SIG-M5 treated with dmso at 0.1 percent for 504 hours (cell line): ENCODE measurements at regions not wholly inside any gene's neighbourhood (a gene's known extent, or its start where the extent isn't known, plus 50 kb on each side); places are given as distances from the start of the nearest gene placed in this dataset.
"Not testable (repeated sequence)": the region's sequence is repeated elsewhere in the genome, so short reads cannot be mapped to it uniquely, and the experiment has no call there.

Source experiments
- DNase-seq: peaks from one replicate; lab custom pipeline; 2025; ENCODE audit not compliant: unreplicated experiment; lab: John Stamatoyannopoulos, UW

GRCh38 chr7:126178865-126179264 lies 1073.9 kb downstream of the GRM8 start:
- no peak for DNase-seq

GRCh38 chr7:126177782-126178181 lies 1075.0 kb downstream of the GRM8 start:
- DNase-seq: no peak

- DNase-seq: no peak
Measured at GRCh38 chr7:126166645-126167044, 1086.1 kb downstream of the GRM8 start.

- no peak for DNase-seq
Measured at GRCh38 chr7:126163647-126164046, 1089.1 kb downstream of the GRM8 start.

- no peak for DNase-seq
Measured at GRCh38 chr7:126157391-126157790, 1095.3 kb downstream of the GRM8 start.

- DNase-seq: no peak
Measured at GRCh38 chr7:126150278-126150958, 1102.3 kb downstream of the GRM8 start.

GRCh38 chr7:126140858-126141466 lies 1111.8 kb downstream of the GRM8 start:
- no peak for DNase-seq

- DNase-seq: no peak
Measured at GRCh38 chr7:126119981-126120380, 1132.8 kb downstream of the GRM8 start.

- no peak for DNase-seq
Measured at GRCh38 chr7:126103582-126103981, 1149.2 kb downstream of the GRM8 start.

- DNase-seq: no peak
Measured at GRCh38 chr7:126083014-126083413, 1153.4 kb upstream of the POT1 start.

GRCh38 chr7:126079581-126079980 lies 1150.0 kb upstream of the POT1 start:
- no peak for DNase-seq

GRCh38 chr7:126079151-126079550 lies 1149.5 kb upstream of the POT1 start:
- no peak for DNase-seq

- DNase-seq: no peak
Measured at GRCh38 chr7:126065766-126066165, 1136.1 kb upstream of the POT1 start.

- DNase-seq: no peak
Measured at GRCh38 chr7:126057979-126058378, 1128.4 kb upstream of the POT1 start.

- DNase-seq: not testable (repeated sequence)
Measured at GRCh38 chr7:126056613-126057012, 1127.0 kb upstream of the POT1 start.

- DNase-seq: no peak
Measured at GRCh38 chr7:126052229-126052628, 1122.6 kb upstream of the POT1 start.

- no peak for DNase-seq
Measured at GRCh38 chr7:126044662-126045061, 1115.0 kb upstream of the POT1 start.

GRCh38 chr7:126041472-126041871 lies 1111.8 kb upstream of the POT1 start:
- no peak for DNase-seq

GRCh38 chr7:126040114-126041045 lies 1110.8 kb upstream of the POT1 start:
- no peak for DNase-seq

- DNase-seq: no peak
Measured at GRCh38 chr7:126026421-126027088, 1096.9 kb upstream of the POT1 start.

- DNase-seq: no peak
Measured at GRCh38 chr7:126022452-126022851, 1092.8 kb upstream of the POT1 start.
